ENCODE measurements at regions not wholly inside any gene's neighbourhood (a gene's known extent, or its start where the extent isn't known, plus 50 kb on each side); places are given as distances from the start of the nearest gene placed in this dataset.
A peak's percentile ranks its signal among the peaks of the same experiment; 100 is the strongest.

GRCh38 chr9:105057551-105057950, 129.6 kb upstream of the ABCA1 start:
- no peak for TF ChIP-seq CTCF (IDR thresholded peaks at IDR 0.05; ENCODE audit: control insufficient read depth, extremely low read depth, insufficient read depth)
- DNase-seq (ENCODE audit: low read depth) = no peak
- no peak overlapping the region for H3K4me3 ChIP-seq (ENCODE audit: low read depth, low read length)

GRCh38 chr9:105059252-105059651, 131.3 kb upstream of the ABCA1 start:
- no peak for TF ChIP-seq CTCF (IDR thresholded peaks at IDR 0.05; ENCODE audit: control insufficient read depth, extremely low read depth, insufficient read depth)
- no peak overlapping the region for H3K4me3 ChIP-seq (ENCODE audit: low read depth, low read length)
- DNase-seq (ENCODE audit: low read depth) = no peak

GRCh38 chr9:105062222-105062855, 134.4 kb upstream of the ABCA1 start:
- no peak for TF ChIP-seq CTCF (IDR thresholded peaks at IDR 0.05; ENCODE audit: control insufficient read depth, extremely low read depth, insufficient read depth)
- DNase-seq (ENCODE audit: low read depth) = no peak
- H3K4me3 ChIP-seq (ENCODE audit: low read depth, low read length) = no peak overlapping the region

- DNase-seq (ENCODE audit: low read depth) = peak; percentile 78
- no peak overlapping the region for H3K4me3 ChIP-seq (ENCODE audit: low read depth, low read length)
- TF ChIP-seq CTCF (IDR thresholded peaks at IDR 0.05; ENCODE audit: control insufficient read depth, extremely low read depth, insufficient read depth) = no peak
Measured at GRCh38 chr9:105064248-105065097, 136.5 kb upstream of the ABCA1 start.

- no peak overlapping the region for H3K4me3 ChIP-seq (ENCODE audit: low read depth, low read length)
- no peak for TF ChIP-seq CTCF (IDR thresholded peaks at IDR 0.05; ENCODE audit: control insufficient read depth, extremely low read depth, insufficient read depth)
- DNase-seq (ENCODE audit: low read depth) = peak; percentile 80
Measured at GRCh38 chr9:105065098-105066088, 137.4 kb upstream of the ABCA1 start.

GRCh38 chr9:105066275-105066865, 138.4 kb upstream of the ABCA1 start:
- TF ChIP-seq CTCF (IDR thresholded peaks at IDR 0.05; ENCODE audit: control insufficient read depth, extremely low read depth, insufficient read depth) = no peak
- DNase-seq (ENCODE audit: low read depth) = no peak
- H3K4me3 ChIP-seq (ENCODE audit: low read depth, low read length) = no peak overlapping the region

Measured in LNCaP clone FGC (cell line).